ENCODE measurements at regions not wholly inside any gene's neighbourhood (a gene's known extent, or its start where the extent isn't known, plus 50 kb on each side); places are given as distances from the start of the nearest gene placed in this dataset.

GRCh38 chr19:56973713-56974555 is 133.4 kb upstream of the PEG3 start:
- TF ChIP-seq CTCF (IDR thresholded peaks at IDR 0.05): no peak
- TF ChIP-seq RNF2 (IDR thresholded peaks at IDR 0.05; ENCODE audit: borderline replicate concordance, low read depth): no peak
- no peak for TF ChIP-seq PBX3 (IDR thresholded peaks at IDR 0.05)
- no peak for TF ChIP-seq RFX5 (IDR thresholded peaks at IDR 0.05)
- TF ChIP-seq EP300 (IDR thresholded peaks at IDR 0.05): no peak
- no peak for TF ChIP-seq E2F6 (IDR thresholded peaks at IDR 0.05; ENCODE audit: borderline replicate concordance, low read depth)
- TF ChIP-seq MAZ (IDR thresholded peaks at IDR 0.05; ENCODE audit: borderline replicate concordance, low read depth, low read length): no peak
- TF ChIP-seq HDAC2 (IDR thresholded peaks at IDR 0.05): no peak
- TF ChIP-seq REST (IDR thresholded peaks at IDR 0.05): no peak
- no peak for TF ChIP-seq POLR2A (IDR thresholded peaks at IDR 0.05; ENCODE audit: low read length)
- TF ChIP-seq CBX8 (IDR thresholded peaks at IDR 0.05): no peak

Measured in A549 (cell line).